ENCODE measurements at regions not wholly inside any gene's neighbourhood (a gene's known extent, or its start where the extent isn't known, plus 50 kb on each side); places are given as distances from the start of the nearest gene placed in this dataset.

- intact Hi-C loops (cut with micrococcal nuclease; ENCODE audit: unreplicated experiment) (no loop called here), in situ Hi-C loops (cut with HindIII; ENCODE audit: low pct_unique_long_range_greater_than_20kb, low sequenced_read_pairs) (no loop called here)
- Histone ChIP-seq H3K36me3 (ENCODE audit: control insufficient read depth, insufficient read depth, low read length) (no peaks in the 10 kb centered on the region), H3K9me3 (ENCODE audit: control insufficient read depth, insufficient read depth, low read depth, low read length) (peaks cover 3% of the 10 kb centered on the region; the same call in 1 of the 2 replicates), H3K4me1 (ENCODE audit: control insufficient read depth, insufficient read depth, low read length) (no peaks in the 10 kb centered on the region), H3K27me3 (ENCODE audit: control insufficient read depth, insufficient read depth, low read length) (no peaks in the 10 kb centered on the region), H3K4me3 (ENCODE audit: low read depth in 2 of 2, low read length in 2 of 2) (no peak overlapping the region), H3K27ac (ENCODE audit: low read length) (no peak overlapping the region)
- TF ChIP-seq CTCF (IDR thresholded peaks at IDR 0.05), result no peak
- TF ChIP-seq TCF7L2 (IDR thresholded peaks at IDR 0.05; ENCODE audit: low read depth, low read length), result no peak
- no peak for TF ChIP-seq REST (IDR thresholded peaks at IDR 0.05; ENCODE audit: insufficient read depth in 1 of 2, low read depth in 2 of 2, low read length in 1 of 2)
- TF ChIP-seq POLR2AphosphoS5 (IDR thresholded peaks at IDR 0.05; ENCODE audit: low read depth, low read length), result no peak
- TF ChIP-seq SIN3A (IDR thresholded peaks at IDR 0.05; ENCODE audit: borderline replicate concordance, insufficient read depth, low read depth, low read length), result no peak
- no TSS peak for BruUV-seq (replicated peaks)
- no peak for DNase-seq (ENCODE audit: low read depth, low spot score)
- ATAC-seq, result no peak
- ChIA-PET POLR2A (no interaction called here), CTCF (no interaction called here)
Measured at GRCh38 chr20:11008444-11009033, 334.7 kb upstream of the JAG1 start.

- ATAC-seq (no peak), DNase-seq (ENCODE audit: low read depth, low spot score) (no peak)
- Histone ChIP-seq H3K27me3 (ENCODE audit: control insufficient read depth, insufficient read depth, low read length) (no peaks in the 10 kb centered on the region), H3K36me3 (ENCODE audit: control insufficient read depth, insufficient read depth, low read length) (no peaks in the 10 kb centered on the region), H3K27ac (ENCODE audit: low read length) (no peak overlapping the region), H3K4me1 (ENCODE audit: control insufficient read depth, insufficient read depth, low read length) (no peaks in the 10 kb centered on the region), H3K4me3 (ENCODE audit: low read depth in 2 of 2, low read length in 2 of 2) (no peak overlapping the region), H3K9me3 (ENCODE audit: control insufficient read depth, insufficient read depth, low read depth, low read length) (peaks cover 3% of the 10 kb centered on the region; the same call in 1 of the 2 replicates)
- POLR2A ChIA-PET, result no interaction called here
- in situ Hi-C loops (cut with HindIII; ENCODE audit: low pct_unique_long_range_greater_than_20kb, low sequenced_read_pairs) (no loop called here), intact Hi-C loops (cut with micrococcal nuclease; ENCODE audit: unreplicated experiment) (no loop called here)
- TF ChIP-seq POLR2AphosphoS5 (IDR thresholded peaks at IDR 0.05; ENCODE audit: low read depth, low read length) (no peak), SIN3A (IDR thresholded peaks at IDR 0.05; ENCODE audit: borderline replicate concordance, insufficient read depth, low read depth, low read length) (no peak), CTCF (IDR thresholded peaks at IDR 0.05) (no peak), TCF7L2 (IDR thresholded peaks at IDR 0.05; ENCODE audit: low read depth, low read length) (no peak), REST (IDR thresholded peaks at IDR 0.05; ENCODE audit: insufficient read depth in 1 of 2, low read depth in 2 of 2, low read length in 1 of 2) (no peak)
- CTCF ChIA-PET, result no interaction called here
- BruUV-seq (replicated peaks), result no TSS peak
Measured at GRCh38 chr20:11011653-11012052, 337.9 kb upstream of the JAG1 start.

Measured in Panc1 (cell line).